SK-N-SH (cell line): ENCODE measurements at regions not wholly inside any gene's neighbourhood (a gene's known extent, or its start where the extent isn't known, plus 50 kb on each side); places are given as distances from the start of the nearest gene placed in this dataset.

ENCODE experiments used
- CTCF ChIA-PET: fragments of 300-600, 350-600 bp; formaldehyde crosslinking; extraction: SDS; loops from one replicate; lab custom pipeline; 2021; lab: Yijun Ruan, JAX
- POLR2A ChIA-PET: fragments of 350-600 bp; sonication (Branson Sonifier 250); formaldehyde crosslinking; extraction: SDS; loops from one replicate; lab custom pipeline; 2020; ENCODE audit warnings: antibody characterized with exemption, inconsistent platforms; lab: Yijun Ruan, JAX
- DNase-seq: peaks from one replicate; pipeline ENCODE4 v3.0.0; 2012
- H2AFZ ChIP-seq: fragments of 200-600 bp; sonication (generic); 2 replicates; pipeline ENCODE4 v1.8.1; 2016; ENCODE audit warnings: antibody characterized with exemption, mild to moderate bottlenecking, low read depth
- H3F3A ChIP-seq: fragments of 200-600 bp; sonication (generic); replicated peaks from 2 replicates; pipeline ENCODE3; 2016; ENCODE audit warnings: antibody characterized with exemption, mild to moderate bottlenecking; ENCODE audit not compliant: insufficient read depth
- H3K27ac ChIP-seq, 2 experiments: fragments of 200-500 bp in 1 of 2; fragments of 200-600 bp in 1 of 2; sonication (Bioruptor generic) in 1 of 2; sonication (generic), shearing (Covaris generic) in 1 of 2; 2 replicates each; pipeline versions ENCODE4 v1.5.1 to v1.6.1; 2014 to 2016; ENCODE audit warnings: low read depth in 2 of 2, inconsistent platforms in 1 of 2, low read length in 1 of 2, mild to moderate bottlenecking in 1 of 2, mixed read lengths in 1 of 2
- H3K27me3 ChIP-seq: fragments of 200-600 bp; sonication (generic), shearing (Covaris generic); 2 replicates; pipeline ENCODE4 v1.6.1; 2016; ENCODE audit warnings: mixed run types; ENCODE audit not compliant: insufficient read depth
- H3K36me3 ChIP-seq, 2 experiments: fragments of 200-500 bp in 1 of 2; fragments of 200-600 bp in 1 of 2; sonication (Bioruptor generic) in 1 of 2; sonication (generic) in 1 of 2; replicated peaks in 1 of 2; 2 replicates each; pipeline versions ENCODE3 to v1.5.1; 2014 to 2016; ENCODE audit warnings: low read length in 1 of 2, mild to moderate bottlenecking in 1 of 2; ENCODE audit not compliant: insufficient read depth in 2 of 2, control insufficient read depth in 1 of 2
- H3K4me1 ChIP-seq, 2 experiments: fragments of 200-500 bp in 1 of 2; fragments of 200-600 bp in 1 of 2; sonication (Bioruptor generic) in 1 of 2; sonication (generic), shearing (Covaris generic) in 1 of 2; 2 replicates each; pipeline versions ENCODE4 v1.5.1 to v1.6.1; 2014 to 2016; ENCODE audit warnings: low read depth in 1 of 2, low read length in 1 of 2, mixed run types in 1 of 2; ENCODE audit not compliant: insufficient read depth in 2 of 2, control insufficient read depth in 1 of 2
- H3K4me2 ChIP-seq: fragments of 200-600 bp; sonication (generic), shearing (Covaris generic); 2 replicates; pipeline ENCODE4 v1.6.1; 2017; ENCODE audit warnings: mixed run types
- H3K4me3 ChIP-seq, 2 experiments: fragments of 200-500 bp in 1 of 2; fragments of 200-600 bp in 1 of 2; sonication (Bioruptor generic) in 1 of 2; sonication (generic), shearing (Covaris generic) in 1 of 2; 2 replicates each; pipeline versions ENCODE4 v1.5.1 to v1.8.1; 2014 to 2016; ENCODE audit warnings: low read depth in 2 of 2, inconsistent platforms in 1 of 2, low read length in 1 of 2, mild to moderate bottlenecking in 1 of 2, mixed read lengths in 1 of 2, moderate library complexity in 1 of 2
- H3K79me2 ChIP-seq: fragments of 200-600 bp; sonication (generic); 2 replicates; pipeline ENCODE4 v1.8.1; 2017; ENCODE audit warnings: mild to moderate bottlenecking; ENCODE audit not compliant: insufficient read depth
- H3K9ac ChIP-seq: fragments of 200-600 bp; sonication (generic); 2 replicates; pipeline ENCODE4 v1.6.1; 2017; ENCODE audit warnings: mixed run types
- H3K9me2 ChIP-seq: fragments of 200-600 bp; sonication (generic); 2 replicates; pipeline ENCODE4 v1.6.1; 2017; ENCODE audit warnings: mixed run types
- H3K9me3 ChIP-seq: fragments of 200-600 bp; sonication (generic); 2 replicates; pipeline ENCODE4 v1.6.1; 2017; ENCODE audit warnings: mixed run types, mild to moderate bottlenecking, moderate library complexity
- H4K20me1 ChIP-seq: fragments of 200-600 bp; sonication (generic); 2 replicates; pipeline ENCODE4 v1.6.1; 2017; ENCODE audit warnings: mild to moderate bottlenecking, mixed run types; ENCODE audit not compliant: insufficient read depth
- ELF1 ChIP-seq: IDR thresholded peaks from 2 replicates; pipeline ENCODE4 v1.4.0; 2012
- EP300 ChIP-seq, 2 experiments: IDR thresholded peaks; 2 replicates each; pipeline versions ENCODE4 v1.4.0 to v1.6.1; 2012; ENCODE audit warnings: borderline replicate concordance in 1 of 2, low read depth in 1 of 2, low read length in 1 of 2
- EZH2phosphoT487 ChIP-seq: fragments of 200-600 bp; sonication (generic); IDR thresholded peaks from 2 replicates; pipeline ENCODE4 v1.6.1; 2017; ENCODE audit warnings: low read depth, mixed run types, mild to moderate bottlenecking, antibody characterized with exemption, moderate library complexity, borderline replicate concordance
- FOSL2 ChIP-seq: IDR thresholded peaks from 2 replicates; pipeline ENCODE4 v1.4.0; 2012; ENCODE audit warnings: low read depth, mild to moderate bottlenecking, moderate library complexity, borderline replicate concordance
- FOXJ3 ChIP-seq: sonication (generic); formaldehyde crosslinking; IDR thresholded peaks from 2 replicates; pipeline ENCODE4 v1.5.1; 2020; ENCODE audit warnings: mild to moderate bottlenecking, missing genetic modification reagents
- FOXM1 ChIP-seq: IDR thresholded peaks from 2 replicates; pipeline ENCODE4 v1.4.0; 2012; ENCODE audit warnings: low read depth, mild to moderate bottlenecking
- GATA2 ChIP-seq: sonication (generic); formaldehyde crosslinking; IDR thresholded peaks from 2 replicates; pipeline ENCODE4 v1.5.0; 2020; ENCODE audit warnings: mild to moderate bottlenecking, missing genetic modification reagents
- JUND ChIP-seq: IDR thresholded peaks from 2 replicates; pipeline ENCODE4 v1.4.0; 2012
- MXI1 ChIP-seq: IDR thresholded peaks from 2 replicates; pipeline ENCODE4 v1.6.1; 2012; ENCODE audit warnings: mild to moderate bottlenecking, low read depth, low read length, improper control_type of control experiment
- NFIC ChIP-seq: IDR thresholded peaks from 2 replicates; pipeline ENCODE4 v1.4.0; 2012; ENCODE audit warnings: borderline replicate concordance
- NRF1 ChIP-seq: IDR thresholded peaks from 2 replicates; pipeline ENCODE4 v1.6.1; 2012; ENCODE audit warnings: low read depth, mild to moderate bottlenecking, low read length
- RAD21 ChIP-seq: IDR thresholded peaks from 2 replicates; pipeline ENCODE4 v1.6.1; 2012; ENCODE audit warnings: mild to moderate bottlenecking, low read length
- SMC3 ChIP-seq: IDR thresholded peaks from 2 replicates; pipeline ENCODE4 v1.6.1; 2012; ENCODE audit warnings: low read depth, low read length, improper control_type of control experiment
- TAF1 ChIP-seq: IDR thresholded peaks from 2 replicates; pipeline ENCODE4 v1.6.1; 2012; ENCODE audit warnings: low read depth, mild to moderate bottlenecking, low read length, moderate library complexity, borderline replicate concordance
- TCF12 ChIP-seq: IDR thresholded peaks from 2 replicates; pipeline ENCODE4 v1.4.0; 2012
- WGBS: methylation state at CpG from one replicate; pipeline ENCODE4 v1.1.6; 2017; ENCODE audit warnings: low lambda C conversion rate; 5-methylcytosine and 5-hydroxymethylcytosine counted together
- TF ChIP-seq, protein P1 (sequence below): fragments of 150-350 bp; IDR thresholded peaks from 2 replicates; pipeline ENCODE4 v1.6.1; 2017; ENCODE audit warnings: antibody characterized with exemption, low read length, low read depth, borderline replicate concordance
- TF ChIP-seq, protein P2 (sequence below): IDR thresholded peaks from 2 replicates; pipeline ENCODE4; 2012
- TF ChIP-seq, protein P3 (sequence below): fragments of 200-600 bp; sonication (generic); IDR thresholded peaks from 2 replicates; pipeline ENCODE4 v1.6.1; 2017; ENCODE audit warnings: antibody characterized with exemption, mild to moderate bottlenecking, moderate library complexity
- TF ChIP-seq, protein P4 (sequence below): IDR thresholded peaks from 2 replicates; pipeline ENCODE4 v1.4.0; 2012; ENCODE audit warnings: low read depth, borderline replicate concordance

DNA sequence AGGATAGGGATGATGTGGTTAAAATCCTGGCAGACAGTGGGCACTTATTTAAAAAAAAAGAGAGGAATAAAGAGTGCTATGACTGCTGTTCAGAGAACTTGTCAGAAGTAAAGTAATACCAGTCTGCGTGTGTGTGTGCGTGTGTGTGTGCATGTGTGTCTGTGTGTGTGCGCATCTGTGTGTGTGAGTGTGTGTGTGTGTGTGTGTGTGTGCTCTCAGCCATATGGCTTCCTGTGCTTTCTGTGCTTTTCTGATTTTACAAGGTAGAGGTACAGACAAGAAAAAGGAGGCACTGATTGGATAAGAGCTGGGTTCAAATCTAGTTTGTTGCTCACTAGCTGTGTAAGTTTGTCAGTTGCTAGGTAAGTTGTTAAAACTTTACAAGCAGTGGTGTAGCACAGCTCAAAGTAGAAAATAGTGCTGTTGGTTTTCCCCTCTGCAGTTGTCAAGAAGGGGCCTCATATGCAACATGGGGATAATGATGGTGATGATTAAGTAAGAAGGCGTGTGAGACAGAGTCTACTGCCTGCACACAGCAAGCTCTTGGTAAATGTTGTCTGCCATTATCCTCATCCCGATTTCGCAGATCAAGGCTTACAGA, 155.3 kb upstream of the ZNF217 start:
- ChIA-PET POLR2A (no interaction called here), CTCF (interaction anchor here (0.8 to 4.2 kb wide), 7 partner anchors 9 to 195 kb away, joined by 3 to 20 read pairs (median 3); no protein-coding TSS in a partner anchor)
- Histone ChIP-seq H3K9ac (0 out of 2 replicates have a peak overlapping the region, but pooled peaks have one; percentile 1), H4K20me1 (no peaks in the 10 kb centered on the region), H3K4me3 (no peak overlapping the region), H3K27me3 (no peaks in the 10 kb centered on the region), H3K27ac (peak overlapping the region in 1 of 2 experiments; percentile 31; a peak in 2 of 4 replicates), H3K9me2 (no peaks in the 10 kb centered on the region), H3K79me2 (no peaks in the 10 kb centered on the region), H2AFZ (peak overlapping the region; percentile 52; the same call in 1 of the 2 replicates), H3K36me3 (no peaks in the 10 kb centered on the region), H3K9me3 (no peaks in the 10 kb centered on the region), H3F3A (peaks cover 14% of the 10 kb centered on the region), H3K4me1 (peaks cover 12 to 23% of the 10 kb centered on the region in 2 experiments; a peak in 3 of 4 replicates), H3K4me2 (no peak overlapping the region)
- no peak for DNase-seq
- 72% methylated on average over 6 of the region's 6 CpGs for WGBS
- TF ChIP-seq FOSL2 (peak; percentile 34; the same call in 1 of the 2 replicates), NRF1 (no peak), JUND (0 out of 2 replicates have a peak, but pooled peaks have one; percentile 12)

DNA sequence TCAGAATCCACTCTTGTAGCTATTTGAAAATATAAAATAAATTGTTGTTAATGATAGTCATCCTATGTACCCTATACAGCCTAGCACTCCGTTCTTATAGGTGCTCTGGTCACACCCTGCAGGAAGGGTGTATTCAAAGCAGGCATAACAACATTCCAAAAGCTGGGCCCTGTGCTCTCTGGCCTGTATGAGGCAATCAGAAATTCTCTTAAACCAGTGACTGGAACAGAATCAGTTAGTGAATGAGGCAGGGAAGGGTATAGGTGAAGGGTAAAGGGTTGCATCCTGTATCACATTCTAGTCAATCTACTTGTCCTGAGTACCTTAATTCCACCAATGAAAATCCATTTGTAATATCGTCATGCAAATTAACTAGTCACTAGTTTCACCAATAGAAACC, 154.5 kb upstream of the ZNF217 start:
- Histone ChIP-seq H3K9me3 (no peaks in the 10 kb centered on the region), H2AFZ (peak overlapping the region; percentile 52; the same call in 1 of the 2 replicates), H4K20me1 (no peaks in the 10 kb centered on the region), H3K4me3 (no peak overlapping the region), H3K27me3 (no peaks in the 10 kb centered on the region), H3K4me2 (no peak overlapping the region), H3K27ac (0 out of 4 replicates have a peak overlapping the region, but pooled peaks of 1 of the 2 experiments have one; percentile 31), H3F3A (peaks cover 11% of the 10 kb centered on the region), H3K36me3 (no peaks in the 10 kb centered on the region), H3K9me2 (no peaks in the 10 kb centered on the region), H3K79me2 (no peaks in the 10 kb centered on the region), H3K4me1 (peaks cover 12 to 17% of the 10 kb centered on the region in 2 experiments; a peak in 3 of 4 replicates), H3K9ac (no peak overlapping the region)
- DNase-seq = no peak
- 87% methylated on average over 2 of the region's 2 CpGs for WGBS
- CTCF ChIA-PET = interaction anchor here (0.9 to 4.2 kb wide), 2 partner anchors 12 to 168 kb away, joined by 3 to 20 read pairs; no protein-coding TSS in a partner anchor
- TF ChIP-seq, protein P1, sequence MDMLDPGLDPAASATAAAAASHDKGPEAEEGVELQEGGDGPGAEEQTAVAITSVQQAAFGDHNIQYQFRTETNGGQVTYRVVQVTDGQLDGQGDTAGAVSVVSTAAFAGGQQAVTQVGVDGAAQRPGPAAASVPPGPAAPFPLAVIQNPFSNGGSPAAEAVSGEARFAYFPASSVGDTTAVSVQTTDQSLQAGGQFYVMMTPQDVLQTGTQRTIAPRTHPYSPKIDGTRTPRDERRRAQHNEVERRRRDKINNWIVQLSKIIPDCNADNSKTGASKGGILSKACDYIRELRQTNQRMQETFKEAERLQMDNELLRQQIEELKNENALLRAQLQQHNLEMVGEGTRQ = no peak
- TF ChIP-seq TCF12 (no peak), NRF1 (no peak), GATA2 (CRISPR knock-in tag) (no peak), FOXM1 (no peak), RAD21 (no peak), MXI1 (no peak), EZH2phosphoT487 (no peak), ELF1 (no peak), FOXJ3 (CRISPR knock-in tag) (no peak), EP300 (IDR thresholded peaks at IDR 0.05; ENCODE audit: borderline replicate concordance in 1 of 2, low read depth in 1 of 2, low read length in 1 of 2) (no peak), NFIC (no peak), SMC3 (no peak), TAF1 (no peak)
- TF ChIP-seq, protein P2, sequence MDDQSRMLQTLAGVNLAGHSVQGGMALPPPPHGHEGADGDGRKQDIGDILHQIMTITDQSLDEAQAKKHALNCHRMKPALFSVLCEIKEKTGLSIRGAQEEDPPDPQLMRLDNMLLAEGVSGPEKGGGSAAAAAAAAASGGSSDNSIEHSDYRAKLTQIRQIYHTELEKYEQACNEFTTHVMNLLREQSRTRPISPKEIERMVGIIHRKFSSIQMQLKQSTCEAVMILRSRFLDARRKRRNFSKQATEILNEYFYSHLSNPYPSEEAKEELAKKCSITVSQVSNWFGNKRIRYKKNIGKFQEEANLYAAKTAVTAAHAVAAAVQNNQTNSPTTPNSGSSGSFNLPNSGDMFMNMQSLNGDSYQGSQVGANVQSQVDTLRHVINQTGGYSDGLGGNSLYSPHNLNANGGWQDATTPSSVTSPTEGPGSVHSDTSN = no peak
- TF ChIP-seq, protein P3, sequence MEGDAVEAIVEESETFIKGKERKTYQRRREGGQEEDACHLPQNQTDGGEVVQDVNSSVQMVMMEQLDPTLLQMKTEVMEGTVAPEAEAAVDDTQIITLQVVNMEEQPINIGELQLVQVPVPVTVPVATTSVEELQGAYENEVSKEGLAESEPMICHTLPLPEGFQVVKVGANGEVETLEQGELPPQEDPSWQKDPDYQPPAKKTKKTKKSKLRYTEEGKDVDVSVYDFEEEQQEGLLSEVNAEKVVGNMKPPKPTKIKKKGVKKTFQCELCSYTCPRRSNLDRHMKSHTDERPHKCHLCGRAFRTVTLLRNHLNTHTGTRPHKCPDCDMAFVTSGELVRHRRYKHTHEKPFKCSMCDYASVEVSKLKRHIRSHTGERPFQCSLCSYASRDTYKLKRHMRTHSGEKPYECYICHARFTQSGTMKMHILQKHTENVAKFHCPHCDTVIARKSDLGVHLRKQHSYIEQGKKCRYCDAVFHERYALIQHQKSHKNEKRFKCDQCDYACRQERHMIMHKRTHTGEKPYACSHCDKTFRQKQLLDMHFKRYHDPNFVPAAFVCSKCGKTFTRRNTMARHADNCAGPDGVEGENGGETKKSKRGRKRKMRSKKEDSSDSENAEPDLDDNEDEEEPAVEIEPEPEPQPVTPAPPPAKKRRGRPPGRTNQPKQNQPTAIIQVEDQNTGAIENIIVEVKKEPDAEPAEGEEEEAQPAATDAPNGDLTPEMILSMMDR = no peak
- TF ChIP-seq, protein P4, sequence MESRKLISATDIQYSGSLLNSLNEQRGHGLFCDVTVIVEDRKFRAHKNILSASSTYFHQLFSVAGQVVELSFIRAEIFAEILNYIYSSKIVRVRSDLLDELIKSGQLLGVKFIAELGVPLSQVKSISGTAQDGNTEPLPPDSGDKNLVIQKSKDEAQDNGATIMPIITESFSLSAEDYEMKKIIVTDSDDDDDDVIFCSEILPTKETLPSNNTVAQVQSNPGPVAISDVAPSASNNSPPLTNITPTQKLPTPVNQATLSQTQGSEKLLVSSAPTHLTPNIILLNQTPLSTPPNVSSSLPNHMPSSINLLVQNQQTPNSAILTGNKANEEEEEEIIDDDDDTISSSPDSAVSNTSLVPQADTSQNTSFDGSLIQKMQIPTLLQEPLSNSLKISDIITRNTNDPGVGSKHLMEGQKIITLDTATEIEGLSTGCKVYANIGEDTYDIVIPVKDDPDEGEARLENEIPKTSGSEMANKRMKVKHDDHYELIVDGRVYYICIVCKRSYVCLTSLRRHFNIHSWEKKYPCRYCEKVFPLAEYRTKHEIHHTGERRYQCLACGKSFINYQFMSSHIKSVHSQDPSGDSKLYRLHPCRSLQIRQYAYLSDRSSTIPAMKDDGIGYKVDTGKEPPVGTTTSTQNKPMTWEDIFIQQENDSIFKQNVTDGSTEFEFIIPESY = no peak
- POLR2A ChIA-PET = no interaction called here
